ENCODE measurements at regions not wholly inside any gene's neighbourhood (a gene's known extent, or its start where the extent isn't known, plus 50 kb on each side); places are given as distances from the start of the nearest gene placed in this dataset.

DNA sequence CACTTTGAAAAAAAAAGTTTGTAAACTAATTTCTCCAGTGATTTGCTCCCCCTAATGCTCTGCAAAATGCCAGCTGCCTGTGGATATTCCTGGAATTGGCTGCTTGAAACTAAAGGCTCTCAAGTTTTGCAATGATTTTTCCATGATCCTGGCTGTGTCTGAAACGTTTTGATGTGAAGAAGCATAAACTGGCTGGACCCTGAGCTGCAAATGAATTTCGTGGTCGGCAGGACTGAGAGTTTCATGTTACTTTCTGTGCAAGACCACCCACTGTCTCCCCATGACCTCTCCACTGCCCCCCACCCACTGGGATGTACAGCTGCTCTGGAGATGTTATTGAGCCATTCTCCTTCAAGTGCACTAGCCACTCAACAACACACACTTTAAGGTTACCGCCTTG, 171.3 kb upstream of the SSTR4 start:
- H3K79me2 ChIP-seq (replicated peaks; ENCODE audit: insufficient read depth, low read length), result no peaks in the 10 kb centered on the region
- no peak overlapping the region for H3K4me2 ChIP-seq (ENCODE audit: low read length)
- no peak overlapping the region for H3K27ac ChIP-seq (ENCODE audit: low read length)
- H3K36me3 ChIP-seq (ENCODE audit: insufficient read depth, low read length), result no peaks in the 10 kb centered on the region
- H4K20me1 ChIP-seq (ENCODE audit: insufficient read depth), result no peaks in the 10 kb centered on the region
- no peak overlapping the region for H3K4me3 ChIP-seq (ENCODE audit: low read length)
- H3K9ac ChIP-seq (ENCODE audit: low read length), result no peak overlapping the region
- no peak overlapping the region for H2AFZ ChIP-seq (ENCODE audit: low read depth, low read length)
- TF ChIP-seq TAF1 (IDR thresholded peaks at IDR 0.05; ENCODE audit: low read depth) (no peak), EP300 (conservative IDR thresholded peaks at IDR 0.05; ENCODE audit: poor library complexity, severe bottlenecking) (no peak), POLR2AphosphoS5 (IDR thresholded peaks at IDR 0.05) (no peak), MXI1 (conservative IDR thresholded peaks at IDR 0.05; ENCODE audit: poor library complexity, severe bottlenecking) (no peak), EZH2 (IDR thresholded peaks at IDR 0.05; ENCODE audit: borderline replicate concordance, insufficient read depth, low read length, poor library complexity, severe bottlenecking) (no peak)
- TF ChIP-seq, protein P1, sequence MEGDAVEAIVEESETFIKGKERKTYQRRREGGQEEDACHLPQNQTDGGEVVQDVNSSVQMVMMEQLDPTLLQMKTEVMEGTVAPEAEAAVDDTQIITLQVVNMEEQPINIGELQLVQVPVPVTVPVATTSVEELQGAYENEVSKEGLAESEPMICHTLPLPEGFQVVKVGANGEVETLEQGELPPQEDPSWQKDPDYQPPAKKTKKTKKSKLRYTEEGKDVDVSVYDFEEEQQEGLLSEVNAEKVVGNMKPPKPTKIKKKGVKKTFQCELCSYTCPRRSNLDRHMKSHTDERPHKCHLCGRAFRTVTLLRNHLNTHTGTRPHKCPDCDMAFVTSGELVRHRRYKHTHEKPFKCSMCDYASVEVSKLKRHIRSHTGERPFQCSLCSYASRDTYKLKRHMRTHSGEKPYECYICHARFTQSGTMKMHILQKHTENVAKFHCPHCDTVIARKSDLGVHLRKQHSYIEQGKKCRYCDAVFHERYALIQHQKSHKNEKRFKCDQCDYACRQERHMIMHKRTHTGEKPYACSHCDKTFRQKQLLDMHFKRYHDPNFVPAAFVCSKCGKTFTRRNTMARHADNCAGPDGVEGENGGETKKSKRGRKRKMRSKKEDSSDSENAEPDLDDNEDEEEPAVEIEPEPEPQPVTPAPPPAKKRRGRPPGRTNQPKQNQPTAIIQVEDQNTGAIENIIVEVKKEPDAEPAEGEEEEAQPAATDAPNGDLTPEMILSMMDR (IDR thresholded peaks at IDR 0.05; ENCODE audit: poor library complexity, severe bottlenecking), result no peak
- TF ChIP-seq, protein P2, sequence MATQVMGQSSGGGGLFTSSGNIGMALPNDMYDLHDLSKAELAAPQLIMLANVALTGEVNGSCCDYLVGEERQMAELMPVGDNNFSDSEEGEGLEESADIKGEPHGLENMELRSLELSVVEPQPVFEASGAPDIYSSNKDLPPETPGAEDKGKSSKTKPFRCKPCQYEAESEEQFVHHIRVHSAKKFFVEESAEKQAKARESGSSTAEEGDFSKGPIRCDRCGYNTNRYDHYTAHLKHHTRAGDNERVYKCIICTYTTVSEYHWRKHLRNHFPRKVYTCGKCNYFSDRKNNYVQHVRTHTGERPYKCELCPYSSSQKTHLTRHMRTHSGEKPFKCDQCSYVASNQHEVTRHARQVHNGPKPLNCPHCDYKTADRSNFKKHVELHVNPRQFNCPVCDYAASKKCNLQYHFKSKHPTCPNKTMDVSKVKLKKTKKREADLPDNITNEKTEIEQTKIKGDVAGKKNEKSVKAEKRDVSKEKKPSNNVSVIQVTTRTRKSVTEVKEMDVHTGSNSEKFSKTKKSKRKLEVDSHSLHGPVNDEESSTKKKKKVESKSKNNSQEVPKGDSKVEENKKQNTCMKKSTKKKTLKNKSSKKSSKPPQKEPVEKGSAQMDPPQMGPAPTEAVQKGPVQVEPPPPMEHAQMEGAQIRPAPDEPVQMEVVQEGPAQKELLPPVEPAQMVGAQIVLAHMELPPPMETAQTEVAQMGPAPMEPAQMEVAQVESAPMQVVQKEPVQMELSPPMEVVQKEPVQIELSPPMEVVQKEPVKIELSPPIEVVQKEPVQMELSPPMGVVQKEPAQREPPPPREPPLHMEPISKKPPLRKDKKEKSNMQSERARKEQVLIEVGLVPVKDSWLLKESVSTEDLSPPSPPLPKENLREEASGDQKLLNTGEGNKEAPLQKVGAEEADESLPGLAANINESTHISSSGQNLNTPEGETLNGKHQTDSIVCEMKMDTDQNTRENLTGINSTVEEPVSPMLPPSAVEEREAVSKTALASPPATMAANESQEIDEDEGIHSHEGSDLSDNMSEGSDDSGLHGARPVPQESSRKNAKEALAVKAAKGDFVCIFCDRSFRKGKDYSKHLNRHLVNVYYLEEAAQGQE (IDR thresholded peaks at IDR 0.05; ENCODE audit: borderline replicate concordance), result no peak
- H3K27me3 ChIP-seq (ENCODE audit: insufficient read depth, low read depth, low read length), result no peaks in the 10 kb centered on the region
- H3F3A ChIP-seq (ENCODE audit: insufficient read depth, low read length, poor library complexity, severe bottlenecking), result no peaks in the 10 kb centered on the region
- no peaks in the 10 kb centered on the region for H3K9me3 ChIP-seq (ENCODE audit: low read length)
- H3K9me2 ChIP-seq (ENCODE audit: insufficient read depth, low read length), result no peaks in the 10 kb centered on the region

DNA sequence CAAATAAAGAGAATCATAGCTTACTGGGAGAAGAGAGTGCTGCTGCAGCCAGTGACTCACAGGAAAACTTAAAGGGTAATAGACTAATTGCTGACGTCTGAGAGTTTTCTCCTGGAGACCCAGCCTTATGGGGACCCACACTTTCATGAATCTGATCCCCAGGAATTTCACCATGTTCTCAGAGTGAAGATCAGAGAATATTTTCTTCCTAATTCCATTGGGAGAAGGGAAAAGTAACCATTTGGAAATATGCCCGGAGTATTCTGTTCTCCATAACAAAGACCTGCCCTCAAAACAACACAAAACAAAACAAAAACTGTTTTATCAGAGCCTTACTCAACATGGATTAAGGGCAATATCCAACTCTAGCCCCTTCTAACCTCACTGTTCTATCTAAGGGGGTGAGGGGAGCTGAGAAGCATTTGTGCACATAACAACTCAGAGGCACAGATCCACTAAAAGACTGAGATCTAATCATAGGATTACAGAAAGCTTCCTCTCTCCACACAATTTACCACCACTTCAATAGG, 168.2 kb upstream of the SSTR4 start:
- Histone ChIP-seq H3K9me3 (ENCODE audit: low read length) (no peaks in the 10 kb centered on the region), H3F3A (ENCODE audit: insufficient read depth, low read length, poor library complexity, severe bottlenecking) (no peaks in the 10 kb centered on the region), H3K27me3 (ENCODE audit: insufficient read depth, low read depth, low read length) (no peaks in the 10 kb centered on the region), H3K4me2 (ENCODE audit: low read length) (no peak overlapping the region), H3K27ac (ENCODE audit: low read length) (no peak overlapping the region), H3K36me3 (ENCODE audit: insufficient read depth, low read length) (no peaks in the 10 kb centered on the region), H3K4me3 (ENCODE audit: low read length) (no peak overlapping the region), H3K79me2 (replicated peaks; ENCODE audit: insufficient read depth, low read length) (no peaks in the 10 kb centered on the region), H3K9me2 (ENCODE audit: insufficient read depth, low read length) (no peaks in the 10 kb centered on the region), H3K9ac (ENCODE audit: low read length) (no peak overlapping the region), H2AFZ (ENCODE audit: low read depth, low read length) (no peak overlapping the region), H4K20me1 (ENCODE audit: insufficient read depth) (no peaks in the 10 kb centered on the region)
- TF ChIP-seq EP300 (conservative IDR thresholded peaks at IDR 0.05; ENCODE audit: poor library complexity, severe bottlenecking) (no peak), TAF1 (IDR thresholded peaks at IDR 0.05; ENCODE audit: low read depth) (no peak), EZH2 (IDR thresholded peaks at IDR 0.05; ENCODE audit: borderline replicate concordance, insufficient read depth, low read length, poor library complexity, severe bottlenecking) (no peak), SMC3 (conservative IDR thresholded peaks at IDR 0.05; ENCODE audit: poor library complexity) (no peak), MXI1 (conservative IDR thresholded peaks at IDR 0.05; ENCODE audit: poor library complexity, severe bottlenecking) (no peak), RAD21 (conservative IDR thresholded peaks at IDR 0.05) (no peak), POLR2AphosphoS5 (IDR thresholded peaks at IDR 0.05) (no peak)
- TF ChIP-seq, protein P1 (IDR thresholded peaks at IDR 0.05; ENCODE audit: poor library complexity, severe bottlenecking), result no peak
- TF ChIP-seq, protein P2 (IDR thresholded peaks at IDR 0.05; ENCODE audit: borderline replicate concordance), result no peak

All from neural cell (in vitro differentiated cells).